Epithelial cell of proximal tubule (primary cell): ENCODE measurements at regions not wholly inside any gene's neighbourhood (a gene's known extent, or its start where the extent isn't known, plus 50 kb on each side); places are given as distances from the start of the nearest gene placed in this dataset.

Source experiments
- DNase-seq: peaks from one replicate; pipeline ENCODE4 v3.0.0-alpha.2; 2011; ENCODE audit warnings: low read depth
- H3K4me3 ChIP-seq: 2 replicates; pipeline ENCODE4 v1.5.1; 2011; ENCODE audit warnings: low read depth, mild to moderate bottlenecking, low read length
- CTCF ChIP-seq: conservative IDR thresholded peaks from 2 replicates; pipeline ENCODE4 v1.5.1; 2012; ENCODE audit warnings: low read depth, mild to moderate bottlenecking, low read length

GRCh38 chr6:68247782-68248181 is 387.3 kb upstream of the ADGRB3 start:
- no peak overlapping the region for H3K4me3 ChIP-seq
- TF ChIP-seq CTCF = no peak
- no peak for DNase-seq

GRCh38 chr6:68240726-68241125 is 394.4 kb upstream of the ADGRB3 start:
- no peak overlapping the region for H3K4me3 ChIP-seq
- no peak for DNase-seq
- TF ChIP-seq CTCF = no peak

DNA sequence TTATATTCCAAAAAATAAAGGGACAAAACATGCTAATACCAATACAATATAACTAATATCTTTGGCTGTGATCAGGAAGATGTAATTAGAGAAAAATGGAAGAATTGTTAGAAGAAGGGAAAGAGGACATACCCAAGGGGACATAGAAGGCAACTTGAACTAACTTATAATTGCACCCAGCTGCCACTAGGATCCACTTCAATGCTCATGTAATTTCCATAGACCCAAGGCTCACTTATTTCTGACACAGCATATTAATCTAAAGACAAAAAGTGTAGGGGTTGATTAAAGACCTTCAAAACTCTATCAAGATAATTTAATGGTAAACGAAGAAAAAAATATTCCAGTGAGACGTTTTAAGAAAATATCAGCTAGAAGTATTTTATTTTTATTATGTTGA is 396.0 kb upstream of the ADGRB3 start:
- DNase-seq = no peak
- no peak overlapping the region for H3K4me3 ChIP-seq
- no peak for TF ChIP-seq CTCF

- H3K4me3 ChIP-seq = no peak overlapping the region
- no peak for DNase-seq
- no peak for TF ChIP-seq CTCF
These were observed 396.9 kb upstream of the ADGRB3 start for GRCh38 chr6:68238097-68238601.

DNA sequence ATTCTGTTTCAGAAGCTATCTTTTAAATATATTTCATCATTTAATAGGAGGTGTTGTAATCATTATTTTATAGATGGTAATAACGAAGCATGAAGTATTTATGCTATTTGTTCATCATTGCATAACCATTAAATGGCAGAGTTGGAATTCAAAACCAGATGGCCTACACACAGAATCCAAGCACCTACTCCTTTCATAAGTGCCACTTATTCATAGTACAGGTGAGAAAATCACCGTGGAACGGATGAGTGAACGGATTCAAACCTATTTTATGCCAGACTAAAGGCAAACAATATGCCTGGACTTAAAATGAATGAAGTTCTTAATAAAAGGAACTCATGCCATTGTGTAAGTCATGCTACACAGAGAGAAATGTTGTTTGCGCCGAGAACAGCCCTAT is 397.9 kb upstream of the ADGRB3 start:
- DNase-seq = no peak
- TF ChIP-seq CTCF = no peak
- no peak overlapping the region for H3K4me3 ChIP-seq

DNA sequence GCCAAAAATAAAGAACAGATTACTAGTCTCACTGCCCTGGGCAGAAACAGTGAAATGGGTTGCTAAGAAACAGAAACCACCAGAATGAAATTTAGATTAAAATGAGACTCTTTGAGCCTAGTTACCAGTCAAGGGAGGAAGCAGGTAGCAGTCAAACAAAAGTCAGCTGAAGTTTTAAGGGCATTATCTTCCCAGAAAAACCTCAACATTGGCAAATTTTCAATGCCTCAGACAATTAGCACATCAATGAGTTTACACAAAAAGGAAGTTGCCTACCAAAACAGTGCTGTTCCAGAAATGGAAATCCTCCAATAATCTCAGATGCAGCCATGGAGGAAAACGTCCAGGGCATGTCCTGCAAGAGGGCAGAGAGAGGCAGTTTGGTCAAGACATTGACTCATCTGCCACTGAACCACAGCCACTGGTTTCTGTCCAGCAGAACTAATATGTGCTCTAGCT is 399.7 kb upstream of the ADGRB3 start:
- no peak for TF ChIP-seq CTCF
- no peak for DNase-seq
- H3K4me3 ChIP-seq = no peak overlapping the region

- TF ChIP-seq CTCF = no peak
- no peak for DNase-seq
- H3K4me3 ChIP-seq = no peak overlapping the region
These were observed 401.5 kb upstream of the ADGRB3 start for GRCh38 chr6:68233623-68234022.
